Activated naive CD8-positive, alpha-beta T cell treated with anti-CD3 and anti-CD28 coated beads, Interleukin-2, amount 10 ng/mL, durations not matched to agents 7 days and 5 days (primary cell): ENCODE measurements at regions not wholly inside any gene's neighbourhood (a gene's known extent, or its start where the extent isn't known, plus 50 kb on each side); places are given as distances from the start of the nearest gene placed in this dataset.

Experiments used
- ATAC-seq: fragments of 150-1000 bp; cut with Tn5 transposase; one replicate; pipeline ENCODE4 v1.10.0; 2021; ENCODE audit warnings: low read depth, moderate library complexity
- POLR2A ChIA-PET: fragments of 350-600 bp; sonication (Branson Sonifier 250); formaldehyde crosslinking; loops from one replicate; lab custom pipeline; 2021; ENCODE audit warnings: antibody characterized with exemption; lab: Charles Lee
- DNase-seq: peaks from one replicate; pipeline ENCODE4 v3.0.0; 2021
- H3K27ac Mint-ChIP-seq: one replicate; pipeline ENCODE4 v1.8.0; 2022; ENCODE audit warnings: mild to moderate bottlenecking, mixed read lengths
- H3K27me3 Mint-ChIP-seq: one replicate; pipeline ENCODE4 v1.8.0; 2022; ENCODE audit warnings: mild to moderate bottlenecking, moderate library complexity, mixed read lengths
- H3K36me3 Mint-ChIP-seq: one replicate; pipeline ENCODE4 v1.8.0; 2021; ENCODE audit warnings: mild to moderate bottlenecking, mixed read lengths
- H3K4me1 Mint-ChIP-seq: one replicate; pipeline ENCODE4 v1.8.0; 2021; ENCODE audit warnings: mixed read lengths
- H3K4me3 Mint-ChIP-seq: one replicate; pipeline ENCODE4 v1.8.0; 2022; ENCODE audit warnings: mild to moderate bottlenecking, moderate library complexity, mixed read lengths
- H3K9me3 Mint-ChIP-seq: one replicate; pipeline ENCODE4 v1.8.0; 2021; ENCODE audit warnings: mixed read lengths

DNA sequence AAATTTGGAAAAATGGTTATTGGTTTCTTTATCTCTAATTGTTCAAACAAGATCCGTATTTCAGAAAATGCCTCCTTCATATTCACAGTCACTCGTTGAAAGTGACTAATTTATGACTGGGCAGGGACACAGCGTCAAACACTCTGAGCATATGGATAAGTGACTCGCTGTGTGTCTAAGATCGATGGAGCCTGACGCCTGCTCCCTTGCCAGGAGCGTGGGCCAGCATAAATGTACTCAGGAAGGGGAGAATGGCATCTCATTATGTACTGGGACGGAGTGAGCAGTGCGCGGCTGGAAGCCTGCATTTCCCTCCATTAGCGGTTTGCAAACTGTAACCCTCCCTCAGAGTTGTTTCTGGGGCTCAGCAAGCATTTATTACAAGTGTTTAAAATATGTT, 79.8 kb upstream of the CAST start:
- Mint-ChIP-seq H3K27me3 (peaks cover 17% of the 10 kb centered on the region), H3K27ac (no peak overlapping the region), H3K36me3 (no peaks in the 10 kb centered on the region), H3K4me3 (no peak overlapping the region), H3K4me1 (peaks cover 6% of the 10 kb centered on the region), H3K9me3 (no peaks in the 10 kb centered on the region)
- ATAC-seq: no peak
- POLR2A ChIA-PET: no interaction called here
- no peak for DNase-seq

DNA sequence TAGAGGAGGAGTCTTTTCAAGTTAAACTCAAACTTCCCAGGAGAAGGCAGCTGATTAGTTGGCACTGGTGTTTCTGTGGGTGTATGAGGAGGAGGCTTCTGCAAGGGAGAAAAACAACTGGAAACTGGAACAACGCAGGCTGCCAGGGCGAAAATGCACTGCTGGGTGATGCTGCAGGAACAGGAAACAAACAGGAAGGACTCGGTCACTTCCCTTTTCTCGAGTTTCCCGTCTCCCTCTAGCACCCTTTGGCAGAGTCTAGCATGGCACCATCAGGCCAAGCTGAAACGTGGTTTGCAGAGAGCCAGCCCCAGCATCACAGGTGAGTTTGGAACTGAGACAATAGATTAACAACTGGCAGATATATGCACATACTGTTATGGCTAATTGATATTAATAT, 77.5 kb upstream of the CAST start:
- POLR2A ChIA-PET: no interaction called here
- H3K4me3 Mint-ChIP-seq: no peak overlapping the region

GRCh38 chr5:96588539-96588938, 73.6 kb upstream of the CAST start:
- no peak for ATAC-seq

More for the DNA sequence above, 77.5 kb upstream of the CAST start:
- H3K4me1 Mint-ChIP-seq: peaks cover 6% of the 10 kb centered on the region
- ATAC-seq: no peak
- DNase-seq: no peak
- no peak overlapping the region for H3K27ac Mint-ChIP-seq
- no peaks in the 10 kb centered on the region for H3K9me3 Mint-ChIP-seq
- no peaks in the 10 kb centered on the region for H3K36me3 Mint-ChIP-seq
- H3K27me3 Mint-ChIP-seq: peaks cover 21% of the 10 kb centered on the region

DNA sequence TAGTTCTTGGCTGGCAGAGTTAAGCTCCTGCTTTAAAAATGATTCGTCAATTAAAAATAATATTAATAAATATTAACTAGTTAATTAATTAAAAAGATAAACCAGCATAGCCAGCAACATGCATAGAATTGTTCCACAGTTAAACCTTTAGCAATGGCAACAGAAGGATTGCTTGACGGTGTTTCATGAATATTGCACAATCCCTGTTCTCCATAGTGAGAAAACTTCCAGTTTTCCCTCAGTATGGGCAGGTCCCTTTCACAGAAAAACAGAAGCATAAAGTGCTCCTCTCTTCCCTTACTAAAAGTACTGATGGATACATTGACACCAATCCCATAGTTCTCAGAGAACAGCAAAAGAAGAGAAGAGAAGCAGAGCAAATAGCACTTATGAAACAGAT, 71.4 kb upstream of the CAST start:
- no peaks in the 10 kb centered on the region for H3K4me1 Mint-ChIP-seq
- POLR2A ChIA-PET: no interaction called here
- H3K27me3 Mint-ChIP-seq: peaks cover 27% of the 10 kb centered on the region
- no peak overlapping the region for H3K27ac Mint-ChIP-seq
- H3K9me3 Mint-ChIP-seq: no peaks in the 10 kb centered on the region
- H3K36me3 Mint-ChIP-seq: no peaks in the 10 kb centered on the region
- no peak overlapping the region for H3K4me3 Mint-ChIP-seq
- ATAC-seq (no peak), DNase-seq (no peak)

More at GRCh38 chr5:96588539-96588938, 73.6 kb upstream of the CAST start:
- H3K36me3 Mint-ChIP-seq: no peaks in the 10 kb centered on the region
- no peak overlapping the region for H3K27ac Mint-ChIP-seq
- H3K4me3 Mint-ChIP-seq: no peak overlapping the region
- no peak for DNase-seq
- H3K27me3 Mint-ChIP-seq: peaks cover 27% of the 10 kb centered on the region
- H3K9me3 Mint-ChIP-seq: no peaks in the 10 kb centered on the region
- H3K4me1 Mint-ChIP-seq: peaks cover 6% of the 10 kb centered on the region
- POLR2A ChIA-PET: no interaction called here

GRCh38 chr5:96595300-96596090, 66.7 kb upstream of the CAST start:
- Mint-ChIP-seq H3K36me3 (no peaks in the 10 kb centered on the region), H3K4me1 (peaks cover 3% of the 10 kb centered on the region), H3K27ac (no peak overlapping the region), H3K27me3 (peaks cover 15% of the 10 kb centered on the region), H3K9me3 (no peaks in the 10 kb centered on the region), H3K4me3 (no peak overlapping the region)
- POLR2A ChIA-PET: no interaction called here
- DNase-seq: no peak
- ATAC-seq: no peak

DNA sequence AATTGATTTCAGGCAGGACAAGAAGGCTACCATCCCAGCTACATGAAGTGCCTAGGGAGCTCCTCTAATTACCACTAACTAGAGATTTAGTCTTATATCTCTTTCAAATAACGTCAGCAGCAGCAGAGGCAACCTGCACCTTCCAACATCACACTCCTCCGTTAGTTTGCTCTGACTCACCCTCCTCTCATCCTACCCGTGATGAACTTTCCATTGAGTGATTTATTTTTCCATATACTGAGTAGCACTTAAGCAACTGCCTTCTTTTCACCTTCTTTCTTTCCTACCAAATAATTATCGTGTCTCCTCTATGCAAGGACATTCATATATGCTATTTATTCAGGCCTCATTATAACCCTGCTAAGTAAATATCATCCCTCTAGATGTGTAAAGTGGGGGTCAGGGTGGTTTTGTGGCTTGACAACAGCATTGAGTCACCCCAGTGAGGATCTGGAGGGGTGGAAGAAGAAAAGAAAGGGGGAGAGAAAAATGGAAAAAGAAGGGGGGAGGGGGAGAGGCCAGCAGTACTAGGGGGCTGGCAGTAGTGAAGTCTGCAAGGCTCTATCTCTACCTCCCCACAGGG, 64.6 kb upstream of the CAST start:
- Mint-ChIP-seq H3K36me3 (no peaks in the 10 kb centered on the region), H3K4me3 (no peak overlapping the region), H3K27me3 (peaks cover 14% of the 10 kb centered on the region), H3K9me3 (no peaks in the 10 kb centered on the region), H3K27ac (no peak overlapping the region), H3K4me1 (peaks cover 8% of the 10 kb centered on the region)
- DNase-seq: no peak
- ATAC-seq: no peak
- POLR2A ChIA-PET: no interaction called here

DNA sequence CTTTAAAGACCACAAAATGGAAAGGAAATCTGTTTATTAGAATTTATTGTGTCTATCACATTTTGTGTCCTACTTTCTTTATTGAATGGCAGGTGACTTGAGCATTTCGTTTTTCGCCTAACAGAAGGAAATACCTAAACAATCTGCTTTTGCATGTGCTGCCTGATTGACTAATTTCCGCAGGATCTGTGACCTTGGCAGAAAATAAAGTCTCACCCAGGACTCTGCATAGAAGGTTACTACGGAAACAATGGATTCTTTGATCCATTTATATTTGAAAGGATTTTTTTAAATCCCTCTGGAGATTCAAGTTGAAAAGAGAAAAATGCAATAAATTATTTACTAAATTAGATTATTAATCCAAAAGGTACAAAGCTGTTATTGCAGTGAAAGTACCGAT, 61.0 kb upstream of the CAST start:
- POLR2A ChIA-PET: no interaction called here
- DNase-seq: no peak
- Mint-ChIP-seq H3K4me3 (no peak overlapping the region), H3K4me1 (peaks cover 8% of the 10 kb centered on the region), H3K27ac (no peak overlapping the region), H3K9me3 (no peaks in the 10 kb centered on the region), H3K36me3 (no peaks in the 10 kb centered on the region), H3K27me3 (peaks cover 11% of the 10 kb centered on the region)
- ATAC-seq: no peak

DNA sequence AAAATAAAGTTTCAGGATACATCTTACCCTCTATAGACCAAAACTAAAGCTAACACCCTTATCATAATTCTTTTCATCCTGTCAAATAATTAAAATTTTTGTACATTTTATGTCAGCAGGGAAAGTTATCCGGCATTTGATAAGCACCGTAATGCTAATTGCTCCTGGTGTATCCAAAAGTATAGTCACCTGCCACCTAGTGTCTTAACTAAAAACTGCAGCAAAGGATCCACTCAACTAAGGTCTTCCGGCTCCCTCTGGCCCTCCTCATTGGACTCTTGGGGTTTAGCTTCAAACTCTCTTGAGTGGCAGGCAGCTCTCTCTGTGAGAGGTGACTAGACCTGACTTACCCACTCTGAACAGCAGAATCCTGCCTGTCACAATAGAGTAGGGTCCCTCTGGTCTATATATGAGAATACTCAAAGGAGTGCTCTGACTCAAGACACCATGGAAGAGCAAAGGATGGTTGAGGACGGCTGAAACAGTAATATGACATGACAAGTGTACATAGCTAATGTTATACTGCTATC, 60.4 kb upstream of the CAST start:
- ATAC-seq: peak; percentile 58
- Mint-ChIP-seq H3K27ac (no peak overlapping the region), H3K4me1 (peaks cover 8% of the 10 kb centered on the region), H3K9me3 (no peaks in the 10 kb centered on the region), H3K36me3 (no peaks in the 10 kb centered on the region), H3K27me3 (peaks cover 11% of the 10 kb centered on the region), H3K4me3 (no peak overlapping the region)
- POLR2A ChIA-PET: no interaction called here
- no peak for DNase-seq

GRCh38 chr5:96602776-96603175, 59.4 kb upstream of the CAST start:
- no peak overlapping the region for H3K4me3 Mint-ChIP-seq
- DNase-seq (no peak), ATAC-seq (no peak)
- H3K9me3 Mint-ChIP-seq: no peaks in the 10 kb centered on the region
- H3K36me3 Mint-ChIP-seq: no peaks in the 10 kb centered on the region
- no peak overlapping the region for H3K27ac Mint-ChIP-seq
- peaks cover 5% of the 10 kb centered on the region for H3K4me1 Mint-ChIP-seq
- peaks cover 11% of the 10 kb centered on the region for H3K27me3 Mint-ChIP-seq
- POLR2A ChIA-PET: no interaction called here

DNA sequence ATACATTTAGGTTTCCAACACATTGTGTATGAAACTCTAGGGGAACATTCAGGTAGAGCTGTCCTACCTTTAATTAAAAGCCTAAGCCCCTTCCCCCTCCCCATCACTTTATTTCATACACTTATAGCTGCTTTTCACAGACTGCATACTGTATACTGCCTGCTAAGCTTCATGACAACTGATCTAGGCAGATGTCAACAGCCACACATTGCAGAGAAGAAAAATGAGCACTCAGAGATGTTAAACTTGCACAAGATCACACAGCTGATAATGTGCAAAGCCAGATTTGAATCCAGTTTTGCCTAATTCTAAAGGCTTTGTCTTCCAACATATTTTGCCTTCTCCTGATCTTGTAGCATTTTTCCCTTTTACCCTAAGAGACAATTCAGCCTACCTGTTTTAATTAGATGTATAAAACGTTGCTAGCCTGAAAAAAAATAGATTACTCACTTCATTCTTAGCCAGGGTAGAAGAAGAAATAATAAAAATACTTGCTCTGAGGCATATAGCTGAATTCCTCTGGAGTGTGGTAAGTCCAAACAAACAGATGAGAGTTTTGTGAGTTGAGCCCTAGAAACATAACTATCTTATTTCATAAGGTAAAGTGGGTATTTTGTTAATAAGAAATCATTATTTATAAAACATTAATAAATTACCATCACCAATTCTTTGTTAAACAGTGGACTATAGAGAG, 56.9 kb upstream of the CAST start:
- Mint-ChIP-seq H3K9me3 (no peaks in the 10 kb centered on the region), H3K27me3 (peaks cover 22% of the 10 kb centered on the region), H3K27ac (no peak overlapping the region), H3K4me3 (no peak overlapping the region), H3K4me1 (peaks cover 5% of the 10 kb centered on the region), H3K36me3 (no peaks in the 10 kb centered on the region)
- ATAC-seq: no peak
- POLR2A ChIA-PET: no interaction called here
- DNase-seq: no peak

DNA sequence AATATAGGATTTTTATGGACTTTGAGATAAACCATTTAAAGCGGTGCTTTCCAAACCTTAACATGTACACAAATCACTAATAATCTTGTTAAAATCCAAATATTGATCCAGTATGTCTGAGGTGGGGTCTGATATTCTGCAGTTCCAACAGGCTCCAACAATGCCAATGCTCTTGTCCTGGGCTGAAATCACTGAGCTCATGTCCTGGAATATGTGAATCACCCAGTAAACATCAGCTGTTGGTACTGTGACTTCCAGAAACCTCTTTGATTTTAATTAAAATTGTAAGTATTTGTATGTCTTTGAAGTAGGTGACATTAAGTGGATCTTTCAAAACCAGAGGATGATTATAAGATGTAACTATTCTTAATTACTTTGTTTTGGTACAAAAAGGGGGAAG, 52.8 kb upstream of the CAST start:
- H3K27me3 Mint-ChIP-seq: peaks cover 45% of the 10 kb centered on the region
- POLR2A ChIA-PET: interaction anchor here (0.6 kb wide), 1 partner anchor 52 kb away, joined by 3 read pairs; no protein-coding TSS in a partner anchor
- ATAC-seq (no peak), DNase-seq (no peak)
- no peak overlapping the region for H3K27ac Mint-ChIP-seq
- no peaks in the 10 kb centered on the region for H3K36me3 Mint-ChIP-seq
- H3K4me3 Mint-ChIP-seq: no peak overlapping the region
- H3K9me3 Mint-ChIP-seq: no peaks in the 10 kb centered on the region
- peaks cover 4% of the 10 kb centered on the region for H3K4me1 Mint-ChIP-seq

GRCh38 chr5:96610747-96611146, 51.4 kb upstream of the CAST start:
- POLR2A ChIA-PET: no interaction called here
- Mint-ChIP-seq H3K27me3 (peaks cover 46% of the 10 kb centered on the region), H3K9me3 (no peaks in the 10 kb centered on the region), H3K27ac (no peak overlapping the region), H3K4me3 (no peak overlapping the region), H3K4me1 (peaks cover 5% of the 10 kb centered on the region), H3K36me3 (no peaks in the 10 kb centered on the region)
- DNase-seq (no peak), ATAC-seq (no peak)

- no peaks in the 10 kb centered on the region for H3K9me3 Mint-ChIP-seq
- POLR2A ChIA-PET: no interaction called here
- H3K4me1 Mint-ChIP-seq: peaks cover 5% of the 10 kb centered on the region
- ATAC-seq (no peak), DNase-seq (no peak)
- H3K36me3 Mint-ChIP-seq: no peaks in the 10 kb centered on the region
- no peak overlapping the region for H3K27ac Mint-ChIP-seq
- H3K27me3 Mint-ChIP-seq: peaks cover 46% of the 10 kb centered on the region
- H3K4me3 Mint-ChIP-seq: no peak overlapping the region
These were observed 50.2 kb upstream of the CAST start for GRCh38 chr5:96611946-96612345.
